Right atrium auricular region (tissue), 2 donors: ENCODE measurements at regions not wholly inside any gene's neighbourhood (a gene's known extent, or its start where the extent isn't known, plus 50 kb on each side); places are given as distances from the start of the nearest gene placed in this dataset.

Experiments used
- DNase-seq: peaks from one replicate; pipeline ENCODE4 v3.0.0-alpha.2; 2019; ENCODE audit warnings: low spot score
- H3K27ac ChIP-seq, 2 donors: fragments of 200-600 bp; sonication (generic); 1 replicate in 1 of 2; 2 replicates in 1 of 2; pipeline ENCODE4 v1.5.1; 2016 to 2019
- H3K27me3 ChIP-seq, 2 donors: fragments of 200-600 bp; sonication (generic); one replicate each; pipeline versions ENCODE4 v1.5.1 to v1.6.0; 2017 to 2019
- H3K36me3 ChIP-seq: fragments of 200-600 bp; sonication (generic); one replicate; pipeline ENCODE4 v1.5.1; 2016
- H3K4me1 ChIP-seq, 2 donors: fragments of 200-600 bp; sonication (generic); one replicate each; pipeline versions ENCODE4 v1.5.1 to v1.6.0; 2017 to 2019
- H3K4me3 ChIP-seq, 2 donors: fragments of 200-600 bp; sonication (generic); 1 replicate in 1 of 2; 2 replicates in 1 of 2; pipeline ENCODE4 v1.5.1; 2017 to 2019; ENCODE audit warnings: mild to moderate bottlenecking in 1 of 2, moderate library complexity in 1 of 2
- H3K9me3 ChIP-seq, 2 donors: fragments of 200-600 bp; sonication (generic); one replicate each; pipeline ENCODE4 v1.5.1; 2019
- CTCF ChIP-seq, 2 donors: fragments of 200-600 bp; sonication (generic); IDR thresholded peaks; one replicate each; pipeline ENCODE4 v1.5.1; 2019; ENCODE audit warnings: antibody characterized with exemption in 2 of 2

GRCh38 chr12:30019366-30020140, 235.8 kb upstream of the TMTC1 start:
- Histone ChIP-seq H3K4me3 (no peak overlapping the region), H3K36me3 (no peaks in the 10 kb centered on the region), H3K27me3 (no peaks in the 10 kb centered on the region), H3K9me3 (no peaks in the 10 kb centered on the region), H3K27ac (no peak overlapping the region), H3K4me1 (no peaks in the 10 kb centered on the region)
- no peak for DNase-seq
- no peak for TF ChIP-seq CTCF (IDR thresholded peaks at IDR 0.05)

GRCh38 chr12:30016540-30017055, 232.9 kb upstream of the TMTC1 start:
- DNase-seq, result no peak
- Histone ChIP-seq H3K9me3 (no peaks in the 10 kb centered on the region), H3K4me1 (no peaks in the 10 kb centered on the region), H3K27ac (no peak overlapping the region), H3K36me3 (no peaks in the 10 kb centered on the region), H3K4me3 (no peak overlapping the region), H3K27me3 (no peaks in the 10 kb centered on the region)
- no peak for TF ChIP-seq CTCF (IDR thresholded peaks at IDR 0.05)

GRCh38 chr12:30015631-30016337, 232.0 kb upstream of the TMTC1 start:
- Histone ChIP-seq H3K27me3 (no peaks in the 10 kb centered on the region), H3K9me3 (no peaks in the 10 kb centered on the region), H3K4me3 (no peak overlapping the region), H3K27ac (no peak overlapping the region), H3K4me1 (no peaks in the 10 kb centered on the region), H3K36me3 (no peaks in the 10 kb centered on the region)
- no peak for TF ChIP-seq CTCF (IDR thresholded peaks at IDR 0.05)
- no peak for DNase-seq

GRCh38 chr12:30014991-30015390, 231.2 kb upstream of the TMTC1 start:
- DNase-seq, result no peak
- no peaks in the 10 kb centered on the region for H3K36me3 ChIP-seq
- no peak overlapping the region for H3K27ac ChIP-seq
- H3K27me3 ChIP-seq, result no peaks in the 10 kb centered on the region
- no peaks in the 10 kb centered on the region for H3K9me3 ChIP-seq
- H3K4me1 ChIP-seq, result no peaks in the 10 kb centered on the region
- no peak for TF ChIP-seq CTCF (IDR thresholded peaks at IDR 0.05)
- H3K4me3 ChIP-seq, result no peak overlapping the region

- no peaks in the 10 kb centered on the region for H3K9me3 ChIP-seq
- no peak for TF ChIP-seq CTCF (IDR thresholded peaks at IDR 0.05)
- no peak for DNase-seq
- H3K27ac ChIP-seq, result no peak overlapping the region
- H3K4me1 ChIP-seq, result no peaks in the 10 kb centered on the region
- no peaks in the 10 kb centered on the region for H3K27me3 ChIP-seq
- no peak overlapping the region for H3K4me3 ChIP-seq
- H3K36me3 ChIP-seq, result no peaks in the 10 kb centered on the region
Observed at GRCh38 chr12:30012816-30013450, 229.2 kb upstream of the TMTC1 start.
